ENCODE measurements at regions not wholly inside any gene's neighbourhood (a gene's known extent, or its start where the extent isn't known, plus 50 kb on each side); places are given as distances from the start of the nearest gene placed in this dataset.

- Histone ChIP-seq H3K4me3 (no peak overlapping the region), H3K9me3 (no peaks in the 10 kb centered on the region), H3K36me3 (no peaks in the 10 kb centered on the region), H3K27ac (no peak overlapping the region), H3K4me1 (no peaks in the 10 kb centered on the region), H3K27me3 (no peaks in the 10 kb centered on the region)
- intact Hi-C loops (cut with DNase I; ENCODE audit: low total_unique reads), result no loop called here
- no peak for TF ChIP-seq POLR2AphosphoS5 (IDR thresholded peaks at IDR 0.05)
- no peak for TF ChIP-seq POLR2A (IDR thresholded peaks at IDR 0.05)
- TF ChIP-seq, protein P1, sequence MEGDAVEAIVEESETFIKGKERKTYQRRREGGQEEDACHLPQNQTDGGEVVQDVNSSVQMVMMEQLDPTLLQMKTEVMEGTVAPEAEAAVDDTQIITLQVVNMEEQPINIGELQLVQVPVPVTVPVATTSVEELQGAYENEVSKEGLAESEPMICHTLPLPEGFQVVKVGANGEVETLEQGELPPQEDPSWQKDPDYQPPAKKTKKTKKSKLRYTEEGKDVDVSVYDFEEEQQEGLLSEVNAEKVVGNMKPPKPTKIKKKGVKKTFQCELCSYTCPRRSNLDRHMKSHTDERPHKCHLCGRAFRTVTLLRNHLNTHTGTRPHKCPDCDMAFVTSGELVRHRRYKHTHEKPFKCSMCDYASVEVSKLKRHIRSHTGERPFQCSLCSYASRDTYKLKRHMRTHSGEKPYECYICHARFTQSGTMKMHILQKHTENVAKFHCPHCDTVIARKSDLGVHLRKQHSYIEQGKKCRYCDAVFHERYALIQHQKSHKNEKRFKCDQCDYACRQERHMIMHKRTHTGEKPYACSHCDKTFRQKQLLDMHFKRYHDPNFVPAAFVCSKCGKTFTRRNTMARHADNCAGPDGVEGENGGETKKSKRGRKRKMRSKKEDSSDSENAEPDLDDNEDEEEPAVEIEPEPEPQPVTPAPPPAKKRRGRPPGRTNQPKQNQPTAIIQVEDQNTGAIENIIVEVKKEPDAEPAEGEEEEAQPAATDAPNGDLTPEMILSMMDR (IDR thresholded peaks at IDR 0.05), result no peak
- DNase-seq (ENCODE audit: low spot score in 2 of 2), result no peak
Measured at GRCh38 chr7:25288556-25289307, 60.4 kb upstream of the NPVF start.

DNA sequence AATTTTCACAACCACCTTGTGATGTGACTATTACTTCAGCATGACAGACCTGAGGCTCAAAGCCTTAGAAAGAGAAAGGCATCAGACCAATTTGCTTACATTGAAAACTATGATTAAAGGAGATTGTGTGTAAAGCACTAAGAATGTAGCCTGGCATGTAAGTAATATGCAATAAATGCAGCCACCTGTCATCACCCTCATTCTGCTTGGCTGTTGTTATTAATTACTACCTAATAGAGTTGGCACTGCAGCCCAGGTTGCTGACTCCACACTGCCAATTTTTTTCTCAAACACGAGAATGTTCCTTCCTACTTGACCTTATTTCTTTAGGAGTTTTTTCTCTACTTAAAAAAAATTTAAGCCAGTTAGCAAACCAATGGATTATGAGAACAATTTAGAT, 61.2 kb upstream of the NPVF start:
- no peak for DNase-seq (ENCODE audit: low spot score in 2 of 2)
- intact Hi-C loops (cut with DNase I; ENCODE audit: low total_unique reads), result no loop called here
- Histone ChIP-seq H3K4me3 (no peak overlapping the region), H3K4me1 (no peaks in the 10 kb centered on the region), H3K27ac (no peak overlapping the region), H3K36me3 (no peaks in the 10 kb centered on the region), H3K9me3 (no peaks in the 10 kb centered on the region), H3K27me3 (no peaks in the 10 kb centered on the region)
- TF ChIP-seq POLR2AphosphoS5 (IDR thresholded peaks at IDR 0.05) (no peak), POLR2A (IDR thresholded peaks at IDR 0.05) (no peak)
- TF ChIP-seq, protein P1 (IDR thresholded peaks at IDR 0.05), result no peak

- intact Hi-C loops (cut with DNase I; ENCODE audit: low total_unique reads), result no loop called here
- Histone ChIP-seq H3K36me3 (no peaks in the 10 kb centered on the region), H3K9me3 (no peaks in the 10 kb centered on the region), H3K4me1 (no peaks in the 10 kb centered on the region), H3K27ac (no peak overlapping the region), H3K27me3 (no peaks in the 10 kb centered on the region), H3K4me3 (no peak overlapping the region)
- DNase-seq (ENCODE audit: low spot score in 2 of 2), result no peak
- TF ChIP-seq POLR2AphosphoS5 (IDR thresholded peaks at IDR 0.05) (no peak), POLR2A (IDR thresholded peaks at IDR 0.05) (no peak)
- TF ChIP-seq, protein P1 (IDR thresholded peaks at IDR 0.05), result no peak
Measured at GRCh38 chr7:25294624-25295023, 66.3 kb upstream of the NPVF start.

DNA sequence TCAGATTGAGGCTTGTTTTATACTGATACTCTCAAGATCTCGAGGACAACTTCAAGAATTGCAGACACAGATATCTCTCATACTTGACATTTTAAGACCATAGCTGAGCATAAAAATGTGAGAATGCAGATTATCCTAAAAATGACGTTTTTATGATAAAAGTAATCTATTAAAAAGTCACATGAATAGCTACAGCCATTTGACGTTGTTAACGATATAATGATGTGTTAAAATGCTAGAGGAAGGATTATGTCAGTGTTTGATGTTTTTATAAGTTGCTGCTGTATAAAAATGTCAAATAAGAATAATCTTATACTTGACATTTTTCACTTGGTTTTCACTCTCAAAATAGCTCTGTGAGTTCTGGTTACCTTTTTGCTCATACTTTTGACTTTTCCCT, 67.1 kb upstream of the NPVF start:
- H3K36me3 ChIP-seq, result no peaks in the 10 kb centered on the region
- intact Hi-C loops (cut with DNase I; ENCODE audit: low total_unique reads), result no loop called here
- H3K4me1 ChIP-seq, result no peaks in the 10 kb centered on the region
- H3K4me3 ChIP-seq, result no peak overlapping the region
- no peak overlapping the region for H3K27ac ChIP-seq
- no peaks in the 10 kb centered on the region for H3K27me3 ChIP-seq
- no peaks in the 10 kb centered on the region for H3K9me3 ChIP-seq
- no peak for TF ChIP-seq POLR2AphosphoS5 (IDR thresholded peaks at IDR 0.05)
- TF ChIP-seq, protein P1 (IDR thresholded peaks at IDR 0.05), result no peak
- TF ChIP-seq POLR2A (IDR thresholded peaks at IDR 0.05), result no peak
- no peak for DNase-seq (ENCODE audit: low spot score in 2 of 2)

DNA sequence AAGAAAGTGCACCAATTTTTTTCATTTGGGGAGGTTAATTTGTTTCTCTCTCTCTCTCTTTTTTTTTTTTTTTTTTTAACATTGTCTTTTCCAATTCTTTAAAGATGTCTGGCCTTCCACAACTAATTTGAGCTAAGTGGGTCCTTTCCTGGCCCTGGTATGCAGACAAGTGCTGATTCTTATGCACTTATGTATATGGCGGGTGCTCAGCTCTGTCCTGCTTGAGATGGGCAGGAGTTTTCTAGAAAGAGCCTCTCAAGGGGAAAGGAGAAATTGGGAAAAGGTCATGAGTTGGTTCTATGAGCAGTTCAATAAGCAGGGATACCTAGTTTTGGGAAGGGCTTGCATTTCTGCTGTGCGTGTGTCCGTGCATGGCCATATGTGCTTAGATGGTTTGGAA, 67.8 kb upstream of the NPVF start:
- intact Hi-C loops (cut with DNase I; ENCODE audit: low total_unique reads), result no loop called here
- no peak for TF ChIP-seq POLR2AphosphoS5 (IDR thresholded peaks at IDR 0.05)
- TF ChIP-seq, protein P1 (IDR thresholded peaks at IDR 0.05), result no peak
- TF ChIP-seq POLR2A (IDR thresholded peaks at IDR 0.05), result no peak
- Histone ChIP-seq H3K36me3 (no peaks in the 10 kb centered on the region), H3K27me3 (no peaks in the 10 kb centered on the region), H3K27ac (no peak overlapping the region), H3K4me1 (no peaks in the 10 kb centered on the region), H3K4me3 (no peak overlapping the region), H3K9me3 (no peaks in the 10 kb centered on the region)
- no peak for DNase-seq (ENCODE audit: low spot score in 2 of 2)

All from breast epithelium (tissue), 4 donors.